Muscle of back (tissue), 3 donors: ENCODE measurements at regions not wholly inside any gene's neighbourhood (a gene's known extent, or its start where the extent isn't known, plus 50 kb on each side); places are given as distances from the start of the nearest gene placed in this dataset.

Experiments used
- DNase-seq, 3 donors: peaks; one replicate each; pipeline versions ENCODE4 v3.0.0 to v3.0.0-alpha.2; 2013

GRCh38 chr14:100638211-100638855 is 51.1 kb upstream of the BEGAIN start:
- DNase-seq: no peak

- no peak for DNase-seq
These were observed 52.1 kb upstream of the BEGAIN start for GRCh38 chr14:100639280-100639679.

GRCh38 chr14:100640471-100641273 is 53.5 kb upstream of the BEGAIN start:
- DNase-seq: peak in 1 of 3 donors; percentile 69

GRCh38 chr14:100641274-100641860 is 54.1 kb upstream of the BEGAIN start:
- DNase-seq: no peak

- no peak for DNase-seq
These were observed 56.2 kb upstream of the BEGAIN start for GRCh38 chr14:100643426-100643825.

- no peak for DNase-seq
These were observed 57.2 kb upstream of the BEGAIN start for GRCh38 chr14:100644383-100644782.

- no peak for DNase-seq
These were observed 57.6 kb upstream of the BEGAIN start for GRCh38 chr14:100644784-100645183.

GRCh38 chr14:100645196-100645981 is 58.2 kb upstream of the BEGAIN start:
- peak; percentile 77 to 89 (median 82) for DNase-seq

- DNase-seq: no peak
These were observed 58.7 kb upstream of the BEGAIN start for GRCh38 chr14:100645982-100646314.

- no peak for DNase-seq
These were observed 61.4 kb upstream of the BEGAIN start for GRCh38 chr14:100648474-100649172.

- no peak for DNase-seq
These were observed 61.9 kb upstream of the BEGAIN start for GRCh38 chr14:100649173-100649519.

GRCh38 chr14:100651999-100652508 is 64.8 kb upstream of the BEGAIN start:
- no peak for DNase-seq

GRCh38 chr14:100652744-100653143 is 65.5 kb upstream of the BEGAIN start:
- peak in 1 of 3 donors; percentile 50 for DNase-seq

- no peak for DNase-seq
These were observed 66.2 kb upstream of the BEGAIN start for GRCh38 chr14:100653409-100653808.

- DNase-seq: no peak
These were observed 67.0 kb upstream of the BEGAIN start for GRCh38 chr14:100654025-100654813.

- peak in 1 of 3 donors; percentile 42 for DNase-seq
These were observed 67.9 kb upstream of the BEGAIN start for GRCh38 chr14:100654814-100655740.

GRCh38 chr14:100655741-100656085 is 68.5 kb upstream of the BEGAIN start:
- DNase-seq: no peak

GRCh38 chr14:100656996-100657395 is 69.7 kb upstream of the DLK1 start:
- DNase-seq: no peak

- DNase-seq: no peak
These were observed 68.9 kb upstream of the DLK1 start for GRCh38 chr14:100657780-100658179.
